ENCODE measurements at regions not wholly inside any gene's neighbourhood (a gene's known extent, or its start where the extent isn't known, plus 50 kb on each side); places are given as distances from the start of the nearest gene placed in this dataset.

- Histone ChIP-seq H3K27ac (no peak overlapping the region), H3K27me3 (no peaks in the 10 kb centered on the region), H3K9me3 (no peaks in the 10 kb centered on the region), H3K4me1 (ENCODE audit: insufficient read depth) (no peaks in the 10 kb centered on the region), H3K4me3 (no peak overlapping the region), H3K36me3 (no peaks in the 10 kb centered on the region)
- TF ChIP-seq CTCF (IDR thresholded peaks at IDR 0.05) (no peak), EP300 (IDR thresholded peaks at IDR 0.05) (no peak), POLR2A (IDR thresholded peaks at IDR 0.05) (no peak)
- intact Hi-C loops (cut with DNase I), result no loop called here
- WGBS, 3 donors, result 63 to 69% (median 68%) methylated on average over 4 of the region's 4 CpGs
- DNase-seq, result no peak
Measured at GRCh38 chr4:84239278-84239845, 259.7 kb downstream of the NKX6-1 start.

GRCh38 chr4:84238247-84239090 lies 260.6 kb downstream of the NKX6-1 start:
- Histone ChIP-seq H3K27me3 (no peaks in the 10 kb centered on the region), H3K4me1 (ENCODE audit: insufficient read depth) (no peaks in the 10 kb centered on the region), H3K27ac (no peak overlapping the region), H3K4me3 (no peak overlapping the region), H3K36me3 (no peaks in the 10 kb centered on the region), H3K9me3 (no peaks in the 10 kb centered on the region)
- TF ChIP-seq EP300 (IDR thresholded peaks at IDR 0.05) (no peak), POLR2A (IDR thresholded peaks at IDR 0.05) (no peak), CTCF (IDR thresholded peaks at IDR 0.05) (no peak)
- intact Hi-C loops (cut with DNase I), result no loop called here
- 18 to 38% (median 20%) methylated on average over 7 of the region's 7 CpGs for WGBS, 3 donors
- no peak for DNase-seq

GRCh38 chr4:84237008-84237407 lies 262.1 kb downstream of the NKX6-1 start:
- no peaks in the 10 kb centered on the region for H3K27me3 ChIP-seq
- intact Hi-C loops (cut with DNase I), result no loop called here
- WGBS, 3 donors, result 80 to 89% (median 83%) methylated on average over 4 of the region's 4 CpGs
- TF ChIP-seq EP300 (IDR thresholded peaks at IDR 0.05) (no peak), POLR2A (IDR thresholded peaks at IDR 0.05) (no peak), CTCF (IDR thresholded peaks at IDR 0.05) (no peak)
- H3K4me3 ChIP-seq, result no peak overlapping the region
- no peak overlapping the region for H3K27ac ChIP-seq
- no peak for DNase-seq
- no peaks in the 10 kb centered on the region for H3K9me3 ChIP-seq
- no peaks in the 10 kb centered on the region for H3K36me3 ChIP-seq
- no peaks in the 10 kb centered on the region for H3K4me1 ChIP-seq (ENCODE audit: insufficient read depth)

GRCh38 chr4:84235126-84235944 lies 263.8 kb downstream of the NKX6-1 start:
- TF ChIP-seq CTCF (IDR thresholded peaks at IDR 0.05), result no peak
- no peak for TF ChIP-seq POLR2A (IDR thresholded peaks at IDR 0.05)
- TF ChIP-seq EP300 (IDR thresholded peaks at IDR 0.05), result no peak
- intact Hi-C loops (cut with DNase I), result no loop called here

More at GRCh38 chr4:84235126-84235944, 263.8 kb downstream of the NKX6-1 start:
- Histone ChIP-seq H3K4me3 (no peak overlapping the region), H3K9me3 (no peaks in the 10 kb centered on the region), H3K27ac (no peak overlapping the region), H3K36me3 (no peaks in the 10 kb centered on the region), H3K4me1 (ENCODE audit: insufficient read depth) (no peaks in the 10 kb centered on the region), H3K27me3 (no peaks in the 10 kb centered on the region)
- 76 to 88% (median 76%) methylated on average over 6 of the region's 6 CpGs for WGBS, 3 donors
- no peak for DNase-seq
